ENCODE measurements at regions not wholly inside any gene's neighbourhood (a gene's known extent, or its start where the extent isn't known, plus 50 kb on each side); places are given as distances from the start of the nearest gene placed in this dataset.

DNA sequence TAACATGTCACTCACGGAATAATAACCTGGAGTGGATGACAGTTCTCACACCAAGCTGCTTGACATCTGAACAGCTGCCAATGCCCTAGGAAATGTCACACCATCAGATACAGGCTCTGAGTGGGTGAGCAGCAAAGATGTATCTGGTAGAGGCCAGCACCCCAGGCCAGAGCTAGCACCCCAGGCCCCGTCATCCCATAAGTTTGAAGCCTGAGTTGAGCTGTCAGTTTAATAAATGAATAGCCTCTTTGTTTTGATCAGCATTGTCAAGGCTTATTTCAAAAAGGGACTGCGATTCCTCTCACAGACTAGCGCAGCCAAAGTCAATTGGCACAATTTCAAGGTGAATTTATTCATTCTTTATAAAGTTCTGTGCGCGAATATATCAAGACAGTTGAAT lies 1327.1 kb downstream of the MAT2B start:
- in situ Hi-C loops (cut with MboI) (no loop called here), intact Hi-C loops (cut with micrococcal nuclease; ENCODE audit: unreplicated experiment) (no loop called here)
- ChIA-PET RAD21 (ENCODE audit: unreplicated experiment) (no interaction called here), POLR2A (interaction anchor here (0.6 kb wide), 1 partner anchor 86 kb away, joined by 4 read pairs; no protein-coding TSS in a partner anchor), CTCF (interaction anchor here (1.0 kb wide), 1 partner anchor 12 kb away, joined by 3 read pairs; no protein-coding TSS in a partner anchor), SMC1A (ENCODE audit: uncharacterized antibody, unreplicated experiment) (interaction anchor here (1.5 kb wide), 1 partner anchor 27 kb away, joined by 4 read pairs; no protein-coding TSS in a partner anchor)
- H3K4me1 ChIP-seq (ENCODE audit: control insufficient read depth, insufficient read depth, low read length) = no peaks in the 10 kb centered on the region
- ATAC-seq (no peak), DNase-seq (ENCODE audit: low read depth, low spot score) (no peak), FAIRE-seq (no peak)
- H3K27ac ChIP-seq (ENCODE audit: control insufficient read depth, insufficient read depth) = no peak overlapping the region
- no peak overlapping the region for H3K4me3 ChIP-seq
- H2AFZ ChIP-seq (ENCODE audit: control insufficient read depth, low read depth, low read length) = no peak overlapping the region
- H3K9me3 ChIP-seq (replicated peaks; ENCODE audit: control insufficient read depth, insufficient read depth, low read length) = no peaks in the 10 kb centered on the region
- BruUV-seq (replicated peaks) = no TSS peak
- WGBS (ENCODE audit: insufficient coverage, insufficient replicate concordance, low lambda C conversion rate, missing lambda C conversion rate) = 32% methylated on average over 6 of the region's 6 CpGs
- no peaks in the 10 kb centered on the region for H3K27me3 ChIP-seq (replicated peaks in 1 of 2; ENCODE audit: control insufficient read depth in 2 of 2, insufficient read depth in 2 of 2, low read length in 1 of 2)
- H3K9ac ChIP-seq (ENCODE audit: control insufficient read depth, insufficient read depth, low read length) = no peak overlapping the region
- H3K4me2 ChIP-seq (ENCODE audit: control insufficient read depth, insufficient read depth) = no peak overlapping the region
- no peaks in the 10 kb centered on the region for H3K36me3 ChIP-seq (ENCODE audit: control insufficient read depth in 2 of 2, insufficient read depth in 2 of 2, low read length in 1 of 2)
- no peaks in the 10 kb centered on the region for H3K79me2 ChIP-seq (ENCODE audit: control insufficient read depth, insufficient read depth, low read length)
- H4K20me1 ChIP-seq (ENCODE audit: control insufficient read depth, insufficient read depth) = no peaks in the 10 kb centered on the region
- TF ChIP-seq PAX8 (IDR thresholded peaks at IDR 0.05) (no peak), MEF2A (IDR thresholded peaks at IDR 0.05; ENCODE audit: insufficient read depth, low read depth, low read length) (no peak), ZNF384 (IDR thresholded peaks at IDR 0.05; ENCODE audit: borderline replicate concordance, low read depth, low read length) (no peak), NRF1 (conservative IDR thresholded peaks at IDR 0.05; ENCODE audit: low read depth, low read length) (no peak), YY1 (IDR thresholded peaks at IDR 0.05; ENCODE audit: low read depth, low read length) (no peak), TBL1XR1 (IDR thresholded peaks at IDR 0.05; ENCODE audit: low read depth, low read length) (no peak), RAD21 (IDR thresholded peaks at IDR 0.05; ENCODE audit: insufficient read depth, low read depth, low read length) (no peak), JUND (IDR thresholded peaks at IDR 0.05; ENCODE audit: low read depth, low read length) (no peak), RBBP5 (conservative IDR thresholded peaks at IDR 0.05) (no peak)
- TF ChIP-seq, protein P1, sequence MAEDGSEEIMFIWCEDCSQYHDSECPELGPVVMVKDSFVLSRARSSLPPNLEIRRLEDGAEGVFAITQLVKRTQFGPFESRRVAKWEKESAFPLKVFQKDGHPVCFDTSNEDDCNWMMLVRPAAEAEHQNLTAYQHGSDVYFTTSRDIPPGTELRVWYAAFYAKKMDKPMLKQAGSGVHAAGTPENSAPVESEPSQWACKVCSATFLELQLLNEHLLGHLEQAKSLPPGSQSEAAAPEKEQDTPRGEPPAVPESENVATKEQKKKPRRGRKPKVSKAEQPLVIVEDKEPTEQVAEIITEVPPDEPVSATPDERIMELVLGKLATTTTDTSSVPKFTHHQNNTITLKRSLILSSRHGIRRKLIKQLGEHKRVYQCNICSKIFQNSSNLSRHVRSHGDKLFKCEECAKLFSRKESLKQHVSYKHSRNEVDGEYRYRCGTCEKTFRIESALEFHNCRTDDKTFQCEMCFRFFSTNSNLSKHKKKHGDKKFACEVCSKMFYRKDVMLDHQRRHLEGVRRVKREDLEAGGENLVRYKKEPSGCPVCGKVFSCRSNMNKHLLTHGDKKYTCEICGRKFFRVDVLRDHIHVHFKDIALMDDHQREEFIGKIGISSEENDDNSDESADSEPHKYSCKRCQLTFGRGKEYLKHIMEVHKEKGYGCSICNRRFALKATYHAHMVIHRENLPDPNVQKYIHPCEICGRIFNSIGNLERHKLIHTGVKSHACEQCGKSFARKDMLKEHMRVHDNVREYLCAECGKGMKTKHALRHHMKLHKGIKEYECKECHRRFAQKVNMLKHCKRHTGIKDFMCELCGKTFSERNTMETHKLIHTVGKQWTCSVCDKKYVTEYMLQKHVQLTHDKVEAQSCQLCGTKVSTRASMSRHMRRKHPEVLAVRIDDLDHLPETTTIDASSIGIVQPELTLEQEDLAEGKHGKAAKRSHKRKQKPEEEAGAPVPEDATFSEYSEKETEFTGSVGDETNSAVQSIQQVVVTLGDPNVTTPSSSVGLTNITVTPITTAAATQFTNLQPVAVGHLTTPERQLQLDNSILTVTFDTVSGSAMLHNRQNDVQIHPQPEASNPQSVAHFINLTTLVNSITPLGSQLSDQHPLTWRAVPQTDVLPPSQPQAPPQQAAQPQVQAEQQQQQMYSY (CRISPR knock-in tag; IDR thresholded peaks at IDR 0.05) = no peak
- TF ChIP-seq, protein P2, sequence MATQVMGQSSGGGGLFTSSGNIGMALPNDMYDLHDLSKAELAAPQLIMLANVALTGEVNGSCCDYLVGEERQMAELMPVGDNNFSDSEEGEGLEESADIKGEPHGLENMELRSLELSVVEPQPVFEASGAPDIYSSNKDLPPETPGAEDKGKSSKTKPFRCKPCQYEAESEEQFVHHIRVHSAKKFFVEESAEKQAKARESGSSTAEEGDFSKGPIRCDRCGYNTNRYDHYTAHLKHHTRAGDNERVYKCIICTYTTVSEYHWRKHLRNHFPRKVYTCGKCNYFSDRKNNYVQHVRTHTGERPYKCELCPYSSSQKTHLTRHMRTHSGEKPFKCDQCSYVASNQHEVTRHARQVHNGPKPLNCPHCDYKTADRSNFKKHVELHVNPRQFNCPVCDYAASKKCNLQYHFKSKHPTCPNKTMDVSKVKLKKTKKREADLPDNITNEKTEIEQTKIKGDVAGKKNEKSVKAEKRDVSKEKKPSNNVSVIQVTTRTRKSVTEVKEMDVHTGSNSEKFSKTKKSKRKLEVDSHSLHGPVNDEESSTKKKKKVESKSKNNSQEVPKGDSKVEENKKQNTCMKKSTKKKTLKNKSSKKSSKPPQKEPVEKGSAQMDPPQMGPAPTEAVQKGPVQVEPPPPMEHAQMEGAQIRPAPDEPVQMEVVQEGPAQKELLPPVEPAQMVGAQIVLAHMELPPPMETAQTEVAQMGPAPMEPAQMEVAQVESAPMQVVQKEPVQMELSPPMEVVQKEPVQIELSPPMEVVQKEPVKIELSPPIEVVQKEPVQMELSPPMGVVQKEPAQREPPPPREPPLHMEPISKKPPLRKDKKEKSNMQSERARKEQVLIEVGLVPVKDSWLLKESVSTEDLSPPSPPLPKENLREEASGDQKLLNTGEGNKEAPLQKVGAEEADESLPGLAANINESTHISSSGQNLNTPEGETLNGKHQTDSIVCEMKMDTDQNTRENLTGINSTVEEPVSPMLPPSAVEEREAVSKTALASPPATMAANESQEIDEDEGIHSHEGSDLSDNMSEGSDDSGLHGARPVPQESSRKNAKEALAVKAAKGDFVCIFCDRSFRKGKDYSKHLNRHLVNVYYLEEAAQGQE (IDR thresholded peaks at IDR 0.05; ENCODE audit: low read depth, low read length) = no peak
- TF ChIP-seq, protein P3, sequence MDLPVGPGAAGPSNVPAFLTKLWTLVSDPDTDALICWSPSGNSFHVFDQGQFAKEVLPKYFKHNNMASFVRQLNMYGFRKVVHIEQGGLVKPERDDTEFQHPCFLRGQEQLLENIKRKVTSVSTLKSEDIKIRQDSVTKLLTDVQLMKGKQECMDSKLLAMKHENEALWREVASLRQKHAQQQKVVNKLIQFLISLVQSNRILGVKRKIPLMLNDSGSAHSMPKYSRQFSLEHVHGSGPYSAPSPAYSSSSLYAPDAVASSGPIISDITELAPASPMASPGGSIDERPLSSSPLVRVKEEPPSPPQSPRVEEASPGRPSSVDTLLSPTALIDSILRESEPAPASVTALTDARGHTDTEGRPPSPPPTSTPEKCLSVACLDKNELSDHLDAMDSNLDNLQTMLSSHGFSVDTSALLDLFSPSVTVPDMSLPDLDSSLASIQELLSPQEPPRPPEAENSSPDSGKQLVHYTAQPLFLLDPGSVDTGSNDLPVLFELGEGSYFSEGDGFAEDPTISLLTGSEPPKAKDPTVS (IDR thresholded peaks at IDR 0.05; ENCODE audit: low read depth, low read length) = no peak
- TF ChIP-seq, protein P4, sequence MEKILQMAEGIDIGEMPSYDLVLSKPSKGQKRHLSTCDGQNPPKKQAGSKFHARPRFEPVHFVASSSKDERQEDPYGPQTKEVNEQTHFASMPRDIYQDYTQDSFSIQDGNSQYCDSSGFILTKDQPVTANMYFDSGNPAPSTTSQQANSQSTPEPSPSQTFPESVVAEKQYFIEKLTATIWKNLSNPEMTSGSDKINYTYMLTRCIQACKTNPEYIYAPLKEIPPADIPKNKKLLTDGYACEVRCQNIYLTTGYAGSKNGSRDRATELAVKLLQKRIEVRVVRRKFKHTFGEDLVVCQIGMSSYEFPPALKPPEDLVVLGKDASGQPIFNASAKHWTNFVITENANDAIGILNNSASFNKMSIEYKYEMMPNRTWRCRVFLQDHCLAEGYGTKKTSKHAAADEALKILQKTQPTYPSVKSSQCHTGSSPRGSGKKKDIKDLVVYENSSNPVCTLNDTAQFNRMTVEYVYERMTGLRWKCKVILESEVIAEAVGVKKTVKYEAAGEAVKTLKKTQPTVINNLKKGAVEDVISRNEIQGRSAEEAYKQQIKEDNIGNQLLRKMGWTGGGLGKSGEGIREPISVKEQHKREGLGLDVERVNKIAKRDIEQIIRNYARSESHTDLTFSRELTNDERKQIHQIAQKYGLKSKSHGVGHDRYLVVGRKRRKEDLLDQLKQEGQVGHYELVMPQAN (conservative IDR thresholded peaks at IDR 0.05) = no peak

Measured in GM12878 (cell line).